Astrocyte of the cerebellum (primary cell): ENCODE measurements at regions not wholly inside any gene's neighbourhood (a gene's known extent, or its start where the extent isn't known, plus 50 kb on each side); places are given as distances from the start of the nearest gene placed in this dataset.
"Not testable (repeated sequence)": the region's sequence is repeated elsewhere in the genome, so short reads cannot be mapped to it uniquely, and the experiment has no call there.

Experiments used
- DNase-seq: peaks from one replicate; pipeline ENCODE4 v3.0.0-alpha.2; 2011; ENCODE audit warnings: low read depth
- H3K4me3 ChIP-seq: 2 replicates; pipeline ENCODE4 v1.5.1; 2011; ENCODE audit warnings: mild to moderate bottlenecking, low read depth, low read length, moderate library complexity
- CTCF ChIP-seq: IDR thresholded peaks from 2 replicates; pipeline ENCODE4 v1.5.1; 2012; ENCODE audit warnings: low read length, low read depth, moderate library complexity, mild to moderate bottlenecking; ENCODE audit errors: missing control alignments
- in situ Hi-C: cut with HindIII; loops from 2 replicates; pipeline ENCODE4 v1.10.0; 2017; ENCODE audit warnings: low sequenced_read_pairs

GRCh38 chr5:26386532-26386931, 651.9 kb downstream of the CDH9 start:
- no peak overlapping the region for H3K4me3 ChIP-seq
- no peak for DNase-seq
- in situ Hi-C loops, result no loop called here
- no peak for TF ChIP-seq CTCF

- H3K4me3 ChIP-seq, in situ Hi-C loops, DNase-seq: not testable (repeated sequence)
These were observed 673.8 kb downstream of the CDH9 start for GRCh38 chr5:26364624-26365023.

GRCh38 chr5:26343801-26344325, 694.5 kb downstream of the CDH9 start:
- in situ Hi-C loops, result no loop called here
- DNase-seq, result no peak
- no peak for TF ChIP-seq CTCF
- H3K4me3 ChIP-seq, result no peak overlapping the region

GRCh38 chr5:26339576-26339975, 698.8 kb downstream of the CDH9 start:
- no peak overlapping the region for H3K4me3 ChIP-seq
- DNase-seq, result no peak
- in situ Hi-C loops, result no loop called here
- TF ChIP-seq CTCF, result no peak

GRCh38 chr5:26329562-26330189, 708.7 kb downstream of the CDH9 start:
- peak; percentile 57 for TF ChIP-seq CTCF
- H3K4me3 ChIP-seq, result no peak overlapping the region
- no peak for DNase-seq
- in situ Hi-C loops, result no loop called here

- no peak for DNase-seq
- H3K4me3 ChIP-seq, result no peak overlapping the region
- in situ Hi-C loops, result no loop called here
- TF ChIP-seq CTCF, result no peak
These were observed 712.1 kb downstream of the CDH9 start for GRCh38 chr5:26326153-26326759.

- H3K4me3 ChIP-seq, in situ Hi-C loops, DNase-seq: not testable (repeated sequence)
These were observed 713.0 kb downstream of the CDH9 start for GRCh38 chr5:26325432-26325831.

GRCh38 chr5:26324273-26324895, 714.0 kb downstream of the CDH9 start:
- DNase-seq, in situ Hi-C loops, H3K4me3 ChIP-seq: not testable (repeated sequence)
